MM.1S (cell line): ENCODE measurements at regions not wholly inside any gene's neighbourhood (a gene's known extent, or its start where the extent isn't known, plus 50 kb on each side); places are given as distances from the start of the nearest gene placed in this dataset.

Experiments
- DNase-seq: peaks from one replicate; pipeline ENCODE4 v3.0.0-alpha.2; 2015
- H2AFZ ChIP-seq: fragments of 300-600 bp; sonication (generic); 2 replicates; pipeline ENCODE4 v1.6.0; 2016; ENCODE audit warnings: antibody characterized with exemption, low read length
- H3F3A ChIP-seq: fragments of 300-600 bp; sonication (generic); 2 replicates; pipeline ENCODE4 v1.6.1; 2016; ENCODE audit warnings: mild to moderate bottlenecking, antibody characterized with exemption, low read length, moderate library complexity, mixed read lengths; ENCODE audit not compliant: insufficient read depth
- H3K27ac ChIP-seq: fragments of 300-600 bp; sonication (generic); 2 replicates; pipeline ENCODE4 v1.5.1; 2016; ENCODE audit warnings: mild to moderate bottlenecking, low read length
- H3K27me3 ChIP-seq: fragments of 300-600 bp; sonication (generic); replicated peaks from 2 replicates; pipeline ENCODE4 v1.6.0; 2016; ENCODE audit warnings: low read length; ENCODE audit not compliant: insufficient read depth
- H3K36me3 ChIP-seq: fragments of 300-600 bp; sonication (generic); replicated peaks from 2 replicates; pipeline ENCODE4 v1.6.1; 2016; ENCODE audit warnings: mild to moderate bottlenecking, low read length, mixed read lengths; ENCODE audit not compliant: insufficient read depth
- H3K4me1 ChIP-seq: fragments of 300-600 bp; sonication (generic); 2 replicates; pipeline ENCODE4 v1.6.1; 2016; ENCODE audit warnings: low read length, mixed read lengths
- H3K4me2 ChIP-seq: fragments of 300-600 bp; sonication (generic); 2 replicates; pipeline ENCODE4 v1.6.0; 2016; ENCODE audit warnings: low read depth, low read length
- H3K4me3 ChIP-seq: fragments of 300-600 bp; sonication (generic); 2 replicates; pipeline ENCODE4 v1.5.1; 2016; ENCODE audit warnings: low read length, mixed read lengths
- H3K79me2 ChIP-seq: fragments of 300-600 bp; sonication (generic); 2 replicates; pipeline ENCODE4 v1.6.1; 2016; ENCODE audit warnings: mixed run types, low read length, mixed read lengths
- H3K9ac ChIP-seq: fragments of 300-600 bp; sonication (generic); 2 replicates; pipeline ENCODE4 v1.6.1; 2016; ENCODE audit warnings: low read length, mixed read lengths
- H3K9me2 ChIP-seq: fragments of 300-600 bp; sonication (generic); replicated peaks from 2 replicates; pipeline ENCODE4 v1.6.1; 2016; ENCODE audit warnings: mild to moderate bottlenecking, low read length, mixed read lengths; ENCODE audit not compliant: insufficient read depth
- H3K9me3 ChIP-seq: fragments of 300-600 bp; sonication (generic); replicated peaks from 2 replicates; pipeline ENCODE4 v1.6.1; 2016; ENCODE audit warnings: mild to moderate bottlenecking, low read length, mixed read lengths; ENCODE audit not compliant: insufficient read depth
- H4K20me1 ChIP-seq: fragments of 300-600 bp; sonication (generic); 2 replicates; pipeline ENCODE4 v1.6.1; 2016; ENCODE audit warnings: mild to moderate bottlenecking, low read length, moderate library complexity, mixed read lengths; ENCODE audit not compliant: insufficient read depth
- CTCF ChIP-seq: fragments of 300-600 bp; sonication (generic); IDR thresholded peaks from 2 replicates; pipeline ENCODE4 v1.5.1; 2016; ENCODE audit warnings: antibody characterized with exemption, low read length, mixed read lengths
- EZH2 ChIP-seq: fragments of 300-600 bp; sonication (generic); optimal IDR thresholded peaks from 2 replicates; pipeline ENCODE3; 2017; ENCODE audit warnings: low read depth, mild to moderate bottlenecking, antibody characterized with exemption, low read length, mixed read lengths
- EZH2phosphoT487 ChIP-seq: fragments of 300-600 bp; sonication (generic); IDR thresholded peaks from 2 replicates; pipeline ENCODE4 v1.6.1; 2018; ENCODE audit warnings: antibody characterized with exemption, low read length

- Histone ChIP-seq H3K4me2 (no peak overlapping the region), H3K9me2 (no peaks in the 10 kb centered on the region), H3K27ac (no peak overlapping the region), H4K20me1 (no peaks in the 10 kb centered on the region), H2AFZ (no peak overlapping the region), H3K4me3 (no peak overlapping the region), H3K27me3 (no peaks in the 10 kb centered on the region), H3F3A (no peaks in the 10 kb centered on the region), H3K9me3 (no peaks in the 10 kb centered on the region), H3K79me2 (no peaks in the 10 kb centered on the region), H3K9ac (no peak overlapping the region), H3K36me3 (no peaks in the 10 kb centered on the region), H3K4me1 (no peaks in the 10 kb centered on the region)
- no peak for TF ChIP-seq EZH2
- TF ChIP-seq EZH2phosphoT487: no peak
- TF ChIP-seq CTCF: no peak
- DNase-seq: no peak
Observed at GRCh38 chr3:116552246-116552645, 107.0 kb upstream of the LSAMP start.

- Histone ChIP-seq H3K27me3 (no peaks in the 10 kb centered on the region), H3K9me2 (no peaks in the 10 kb centered on the region), H4K20me1 (no peaks in the 10 kb centered on the region), H3K27ac (no peak overlapping the region), H3F3A (no peaks in the 10 kb centered on the region), H3K79me2 (no peaks in the 10 kb centered on the region), H3K4me1 (no peaks in the 10 kb centered on the region), H2AFZ (no peak overlapping the region), H3K36me3 (no peaks in the 10 kb centered on the region), H3K9ac (no peak overlapping the region), H3K9me3 (no peaks in the 10 kb centered on the region), H3K4me3 (no peak overlapping the region), H3K4me2 (no peak overlapping the region)
- no peak for DNase-seq
- TF ChIP-seq EZH2 (no peak), EZH2phosphoT487 (no peak), CTCF (no peak)
Observed at GRCh38 chr3:116553355-116553754, 108.1 kb upstream of the LSAMP start.

GRCh38 chr3:116561529-116561928 lies 116.2 kb upstream of the LSAMP start:
- no peaks in the 10 kb centered on the region for H3K27me3 ChIP-seq
- H3K4me1 ChIP-seq: no peaks in the 10 kb centered on the region
- H4K20me1 ChIP-seq: no peaks in the 10 kb centered on the region
- H3K4me3 ChIP-seq: no peak overlapping the region
- no peak overlapping the region for H3K4me2 ChIP-seq
- no peak for TF ChIP-seq CTCF
- TF ChIP-seq EZH2phosphoT487: no peak
- no peak for TF ChIP-seq EZH2
- no peak overlapping the region for H3K27ac ChIP-seq
- no peak for DNase-seq
- H3F3A ChIP-seq: no peaks in the 10 kb centered on the region
- H2AFZ ChIP-seq: no peak overlapping the region
- no peaks in the 10 kb centered on the region for H3K9me3 ChIP-seq
- H3K36me3 ChIP-seq: no peaks in the 10 kb centered on the region
- no peak overlapping the region for H3K9ac ChIP-seq
- no peaks in the 10 kb centered on the region for H3K79me2 ChIP-seq
- H3K9me2 ChIP-seq: no peaks in the 10 kb centered on the region
